BE2C (cell line): ENCODE measurements at regions not wholly inside any gene's neighbourhood (a gene's known extent, or its start where the extent isn't known, plus 50 kb on each side); places are given as distances from the start of the nearest gene placed in this dataset.

Experiments
- DNase-seq: peaks from one replicate; pipeline ENCODE4 v3.0.0-alpha.2; 2020
- H3K27me3 ChIP-seq: fragments of 250-450 bp; sonication (Bioruptor Pico); 2 replicates; pipeline ENCODE4 v1.5.1; 2020; ENCODE audit warnings: mild to moderate bottlenecking
- H3K36me3 ChIP-seq: fragments of 250-450 bp; sonication (Bioruptor Pico); 2 replicates; pipeline ENCODE4 v1.5.1; 2020; ENCODE audit warnings: mild to moderate bottlenecking
- H3K4me1 ChIP-seq: fragments of 250-450 bp; sonication (Bioruptor Pico); 2 replicates; pipeline ENCODE4 v1.5.1; 2020
- H3K4me3 ChIP-seq: 2 replicates; pipeline ENCODE4 v1.5.1; 2011; ENCODE audit warnings: low read depth, low read length
- H3K9me3 ChIP-seq: fragments of 250-450 bp; sonication (Bioruptor Pico); 2 replicates; pipeline ENCODE4 v1.5.1; 2020
- CTCF ChIP-seq: IDR thresholded peaks from 2 replicates; pipeline ENCODE4 v1.5.1; 2012; ENCODE audit warnings: mild to moderate bottlenecking, low read depth, low read length

GRCh38 chr15:38662033-38662802 lies 97.6 kb upstream of the RASGRP1 start:
- no peaks in the 10 kb centered on the region for H3K36me3 ChIP-seq
- no peak for TF ChIP-seq CTCF
- no peaks in the 10 kb centered on the region for H3K4me1 ChIP-seq
- no peak overlapping the region for H3K4me3 ChIP-seq
- no peaks in the 10 kb centered on the region for H3K9me3 ChIP-seq
- H3K27me3 ChIP-seq: peaks cover 19% of the 10 kb centered on the region
- DNase-seq: no peak

- TF ChIP-seq CTCF: no peak
- Histone ChIP-seq H3K36me3 (no peaks in the 10 kb centered on the region), H3K4me3 (no peak overlapping the region), H3K9me3 (no peaks in the 10 kb centered on the region), H3K4me1 (no peaks in the 10 kb centered on the region), H3K27me3 (peaks cover 19% of the 10 kb centered on the region)
- no peak for DNase-seq
Observed at GRCh38 chr15:38662805-38663204, 98.2 kb upstream of the RASGRP1 start.

GRCh38 chr15:38665586-38666305 lies 101.1 kb upstream of the RASGRP1 start:
- Histone ChIP-seq H3K9me3 (no peaks in the 10 kb centered on the region), H3K4me1 (no peaks in the 10 kb centered on the region), H3K27me3 (peaks cover 15% of the 10 kb centered on the region), H3K36me3 (no peaks in the 10 kb centered on the region), H3K4me3 (no peak overlapping the region)
- DNase-seq: no peak
- TF ChIP-seq CTCF: no peak

- Histone ChIP-seq H3K27me3 (peaks cover 15% of the 10 kb centered on the region), H3K4me3 (no peak overlapping the region), H3K4me1 (no peaks in the 10 kb centered on the region), H3K36me3 (no peaks in the 10 kb centered on the region), H3K9me3 (no peaks in the 10 kb centered on the region)
- TF ChIP-seq CTCF: no peak
- DNase-seq: no peak
Observed at GRCh38 chr15:38666865-38667510, 102.4 kb upstream of the RASGRP1 start.

- no peak for DNase-seq
- Histone ChIP-seq H3K4me1 (no peaks in the 10 kb centered on the region), H3K4me3 (no peak overlapping the region), H3K9me3 (no peaks in the 10 kb centered on the region), H3K36me3 (no peaks in the 10 kb centered on the region), H3K27me3 (peaks cover 7% of the 10 kb centered on the region)
- no peak for TF ChIP-seq CTCF
Observed at GRCh38 chr15:38667890-38668850, 103.6 kb upstream of the RASGRP1 start.
